ENCODE measurements at regions not wholly inside any gene's neighbourhood (a gene's known extent, or its start where the extent isn't known, plus 50 kb on each side); places are given as distances from the start of the nearest gene placed in this dataset.

- Histone ChIP-seq H3K27me3 (ENCODE audit: control insufficient read depth, insufficient read depth, low read length) (no peaks in the 10 kb centered on the region), H3K4me1 (ENCODE audit: control insufficient read depth, extremely low read depth, insufficient read depth, low read length) (no peaks in the 10 kb centered on the region), H3K4me2 (ENCODE audit: extremely low read depth, insufficient read depth, low read length) (no peak overlapping the region), H3K9ac (ENCODE audit: insufficient read depth, low read length) (no peak overlapping the region), H3K4me3 (replicated peaks in 1 of 4; ENCODE audit: control extremely low read depth in 1 of 4, insufficient read depth in 1 of 4, low read depth in 3 of 4, low read length in 4 of 4) (no peak overlapping the region), H3K27ac (ENCODE audit: insufficient read depth, low read length) (no peak overlapping the region), H3K36me3 (ENCODE audit: control insufficient read depth, insufficient read depth, low read length) (no peaks in the 10 kb centered on the region), H3K9me3 (ENCODE audit: control insufficient read depth, insufficient read depth, low read depth, low read length) (no peaks in the 10 kb centered on the region), H3K79me2 (ENCODE audit: control insufficient read depth, insufficient read depth, low read length) (no peaks in the 10 kb centered on the region), H2AFZ (ENCODE audit: low read length) (no peak overlapping the region), H4K20me1 (ENCODE audit: control insufficient read depth, extremely low read depth, insufficient read depth, low read length) (no peaks in the 10 kb centered on the region)
- DNase-seq (ENCODE audit: low read depth in 2 of 2): no peak
- no peak for TF ChIP-seq EZH2 (IDR thresholded peaks at IDR 0.05; ENCODE audit: low read length, missing control alignments)
- TF ChIP-seq CTCF (conservative IDR thresholded peaks at IDR 0.05 in 1 of 2, IDR thresholded peaks at IDR 0.05 in 1 of 2; ENCODE audit: low read depth in 1 of 2, low read length in 2 of 2): no peak
Observed at GRCh38 chr15:23758891-23759290, 71.8 kb upstream of the NDN start.

GRCh38 chr15:23760024-23760423 is 72.9 kb upstream of the NDN start:
- no peaks in the 10 kb centered on the region for H3K36me3 ChIP-seq (ENCODE audit: control insufficient read depth, insufficient read depth, low read length)
- no peak overlapping the region for H3K4me3 ChIP-seq (replicated peaks in 1 of 4; ENCODE audit: control extremely low read depth in 1 of 4, insufficient read depth in 1 of 4, low read depth in 3 of 4, low read length in 4 of 4)
- H2AFZ ChIP-seq (ENCODE audit: low read length): no peak overlapping the region
- H3K9ac ChIP-seq (ENCODE audit: insufficient read depth, low read length): no peak overlapping the region
- H3K27me3 ChIP-seq (ENCODE audit: control insufficient read depth, insufficient read depth, low read length): no peaks in the 10 kb centered on the region
- no peak overlapping the region for H3K4me2 ChIP-seq (ENCODE audit: extremely low read depth, insufficient read depth, low read length)
- no peaks in the 10 kb centered on the region for H3K79me2 ChIP-seq (ENCODE audit: control insufficient read depth, insufficient read depth, low read length)
- H3K4me1 ChIP-seq (ENCODE audit: control insufficient read depth, extremely low read depth, insufficient read depth, low read length): no peaks in the 10 kb centered on the region
- no peak for TF ChIP-seq EZH2 (IDR thresholded peaks at IDR 0.05; ENCODE audit: low read length, missing control alignments)
- TF ChIP-seq CTCF (conservative IDR thresholded peaks at IDR 0.05 in 1 of 2, IDR thresholded peaks at IDR 0.05 in 1 of 2; ENCODE audit: low read depth in 1 of 2, low read length in 2 of 2): no peak
- no peaks in the 10 kb centered on the region for H3K9me3 ChIP-seq (ENCODE audit: control insufficient read depth, insufficient read depth, low read depth, low read length)
- H3K27ac ChIP-seq (ENCODE audit: insufficient read depth, low read length): no peak overlapping the region
- DNase-seq (ENCODE audit: low read depth in 2 of 2): no peak
- H4K20me1 ChIP-seq (ENCODE audit: control insufficient read depth, extremely low read depth, insufficient read depth, low read length): no peaks in the 10 kb centered on the region

- H2AFZ ChIP-seq (ENCODE audit: low read length): no peak overlapping the region
- H3K4me3 ChIP-seq (replicated peaks in 1 of 4; ENCODE audit: control extremely low read depth in 1 of 4, insufficient read depth in 1 of 4, low read depth in 3 of 4, low read length in 4 of 4): no peak overlapping the region
- H3K9me3 ChIP-seq (ENCODE audit: control insufficient read depth, insufficient read depth, low read depth, low read length): no peaks in the 10 kb centered on the region
- no peaks in the 10 kb centered on the region for H3K27me3 ChIP-seq (ENCODE audit: control insufficient read depth, insufficient read depth, low read length)
- H3K9ac ChIP-seq (ENCODE audit: insufficient read depth, low read length): no peak overlapping the region
- no peak overlapping the region for H3K4me2 ChIP-seq (ENCODE audit: extremely low read depth, insufficient read depth, low read length)
- no peaks in the 10 kb centered on the region for H3K79me2 ChIP-seq (ENCODE audit: control insufficient read depth, insufficient read depth, low read length)
- H3K27ac ChIP-seq (ENCODE audit: insufficient read depth, low read length): no peak overlapping the region
- TF ChIP-seq CTCF (conservative IDR thresholded peaks at IDR 0.05 in 1 of 2, IDR thresholded peaks at IDR 0.05 in 1 of 2; ENCODE audit: low read depth in 1 of 2, low read length in 2 of 2) (no peak), EZH2 (IDR thresholded peaks at IDR 0.05; ENCODE audit: low read length, missing control alignments) (no peak)
- no peaks in the 10 kb centered on the region for H3K4me1 ChIP-seq (ENCODE audit: control insufficient read depth, extremely low read depth, insufficient read depth, low read length)
- no peaks in the 10 kb centered on the region for H4K20me1 ChIP-seq (ENCODE audit: control insufficient read depth, extremely low read depth, insufficient read depth, low read length)
- no peaks in the 10 kb centered on the region for H3K36me3 ChIP-seq (ENCODE audit: control insufficient read depth, insufficient read depth, low read length)
- DNase-seq (ENCODE audit: low read depth in 2 of 2): no peak
Observed at GRCh38 chr15:23761386-23761785, 74.3 kb upstream of the NDN start.

Data from fibroblast of lung (primary cell).